ENCODE measurements at regions not wholly inside any gene's neighbourhood (a gene's known extent, or its start where the extent isn't known, plus 50 kb on each side); places are given as distances from the start of the nearest gene placed in this dataset.

- TF ChIP-seq, protein P1, sequence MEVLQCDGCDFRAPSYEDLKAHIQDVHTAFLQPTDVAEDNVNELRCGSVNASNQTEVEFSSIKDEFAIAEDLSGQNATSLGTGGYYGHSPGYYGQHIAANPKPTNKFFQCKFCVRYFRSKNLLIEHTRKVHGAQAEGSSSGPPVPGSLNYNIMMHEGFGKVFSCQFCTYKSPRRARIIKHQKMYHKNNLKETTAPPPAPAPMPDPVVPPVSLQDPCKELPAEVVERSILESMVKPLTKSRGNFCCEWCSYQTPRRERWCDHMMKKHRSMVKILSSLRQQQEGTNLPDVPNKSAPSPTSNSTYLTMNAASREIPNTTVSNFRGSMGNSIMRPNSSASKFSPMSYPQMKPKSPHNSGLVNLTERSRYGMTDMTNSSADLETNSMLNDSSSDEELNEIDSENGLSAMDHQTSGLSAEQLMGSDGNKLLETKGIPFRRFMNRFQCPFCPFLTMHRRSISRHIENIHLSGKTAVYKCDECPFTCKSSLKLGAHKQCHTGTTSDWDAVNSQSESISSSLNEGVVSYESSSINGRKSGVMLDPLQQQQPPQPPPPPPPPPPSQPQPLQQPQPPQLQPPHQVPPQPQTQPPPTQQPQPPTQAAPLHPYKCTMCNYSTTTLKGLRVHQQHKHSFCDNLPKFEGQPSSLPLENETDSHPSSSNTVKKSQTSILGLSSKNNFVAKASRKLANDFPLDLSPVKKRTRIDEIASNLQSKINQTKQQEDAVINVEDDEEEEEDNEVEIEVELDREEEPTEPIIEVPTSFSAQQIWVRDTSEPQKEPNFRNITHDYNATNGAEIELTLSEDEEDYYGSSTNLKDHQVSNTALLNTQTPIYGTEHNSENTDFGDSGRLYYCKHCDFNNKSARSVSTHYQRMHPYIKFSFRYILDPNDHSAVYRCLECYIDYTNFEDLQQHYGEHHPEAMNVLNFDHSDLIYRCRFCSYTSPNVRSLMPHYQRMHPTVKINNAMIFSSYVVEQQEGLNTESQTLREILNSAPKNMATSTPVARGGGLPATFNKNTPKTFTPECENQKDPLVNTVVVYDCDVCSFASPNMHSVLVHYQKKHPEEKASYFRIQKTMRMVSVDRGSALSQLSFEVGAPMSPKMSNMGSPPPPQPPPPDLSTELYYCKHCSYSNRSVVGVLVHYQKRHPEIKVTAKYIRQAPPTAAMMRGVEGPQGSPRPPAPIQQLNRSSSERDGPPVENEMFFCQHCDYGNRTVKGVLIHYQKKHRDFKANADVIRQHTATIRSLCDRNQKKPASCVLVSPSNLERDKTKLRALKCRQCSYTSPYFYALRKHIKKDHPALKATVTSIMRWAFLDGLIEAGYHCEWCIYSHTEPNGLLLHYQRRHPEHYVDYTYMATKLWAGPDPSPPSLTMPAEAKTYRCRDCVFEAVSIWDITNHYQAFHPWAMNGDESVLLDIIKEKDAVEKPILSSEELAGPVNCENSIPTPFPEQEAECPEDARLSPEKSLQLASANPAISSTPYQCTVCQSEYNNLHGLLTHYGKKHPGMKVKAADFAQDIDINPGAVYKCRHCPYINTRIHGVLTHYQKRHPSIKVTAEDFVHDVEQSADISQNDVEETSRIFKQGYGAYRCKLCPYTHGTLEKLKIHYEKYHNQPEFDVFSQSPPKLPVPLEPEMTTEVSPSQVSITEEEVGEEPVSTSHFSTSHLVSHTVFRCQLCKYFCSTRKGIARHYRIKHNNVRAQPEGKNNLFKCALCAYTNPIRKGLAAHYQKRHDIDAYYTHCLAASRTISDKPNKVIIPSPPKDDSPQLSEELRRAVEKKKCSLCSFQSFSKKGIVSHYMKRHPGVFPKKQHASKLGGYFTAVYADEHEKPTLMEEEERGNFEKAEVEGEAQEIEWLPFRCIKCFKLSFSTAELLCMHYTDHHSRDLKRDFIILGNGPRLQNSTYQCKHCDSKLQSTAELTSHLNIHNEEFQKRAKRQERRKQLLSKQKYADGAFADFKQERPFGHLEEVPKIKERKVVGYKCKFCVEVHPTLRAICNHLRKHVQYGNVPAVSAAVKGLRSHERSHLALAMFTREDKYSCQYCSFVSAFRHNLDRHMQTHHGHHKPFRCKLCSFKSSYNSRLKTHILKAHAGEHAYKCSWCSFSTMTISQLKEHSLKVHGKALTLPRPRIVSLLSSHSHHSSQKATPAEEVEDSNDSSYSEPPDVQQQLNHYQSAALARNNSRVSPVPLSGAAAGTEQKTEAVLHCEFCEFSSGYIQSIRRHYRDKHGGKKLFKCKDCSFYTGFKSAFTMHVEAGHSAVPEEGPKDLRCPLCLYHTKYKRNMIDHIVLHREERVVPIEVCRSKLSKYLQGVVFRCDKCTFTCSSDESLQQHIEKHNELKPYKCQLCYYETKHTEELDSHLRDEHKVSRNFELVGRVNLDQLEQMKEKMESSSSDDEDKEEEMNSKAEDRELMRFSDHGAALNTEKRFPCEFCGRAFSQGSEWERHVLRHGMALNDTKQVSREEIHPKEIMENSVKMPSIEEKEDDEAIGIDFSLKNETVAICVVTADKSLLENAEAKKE (CRISPR knock-in tag; IDR thresholded peaks at IDR 0.05) = no peak
- no peak for TF ChIP-seq STAT1 (IDR thresholded peaks at IDR 0.05; ENCODE audit: unreplicated experiment)
- no peak for TF ChIP-seq ZNF114 (CRISPR knock-in tag; IDR thresholded peaks at IDR 0.05)
- TF ChIP-seq ETS1 (IDR thresholded peaks at IDR 0.05) = no peak
- TF ChIP-seq ZNF331 (CRISPR knock-in tag; IDR thresholded peaks at IDR 0.05; ENCODE audit: low read depth) = no peak
These were observed 67.0 kb downstream of the ARF6 start (continued) for GRCh38 chr14:49959822-49960408.

DNA sequence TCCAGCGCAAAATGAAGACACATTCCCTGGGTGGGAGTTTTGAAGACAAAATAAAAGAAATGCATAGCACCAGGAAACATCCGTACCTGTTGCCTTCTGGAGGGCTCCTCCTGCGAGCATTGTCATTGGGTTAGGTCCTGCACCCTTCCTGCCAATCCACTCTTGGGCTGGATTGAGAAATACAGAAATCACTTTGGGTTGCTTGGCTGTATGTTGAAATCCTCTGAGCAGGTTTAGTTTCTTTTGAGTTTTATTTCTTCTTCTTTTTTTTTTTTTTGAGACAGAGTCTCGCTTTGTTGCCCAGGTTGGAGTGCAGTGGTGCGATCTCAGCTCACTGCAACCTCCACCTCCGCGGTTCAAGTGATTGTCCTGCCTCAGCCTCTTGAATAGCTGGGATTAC is 67.6 kb downstream of the ARF6 start:
- Histone ChIP-seq H3K27ac (ENCODE audit: low read depth) (no peak overlapping the region), H3F3A (replicated peaks; ENCODE audit: low read depth) (no peaks in the 10 kb centered on the region), H4K20me1 (replicated peaks; ENCODE audit: insufficient read depth) (no peaks in the 10 kb centered on the region), H3K27me3 (ENCODE audit: insufficient read depth) (no peaks in the 10 kb centered on the region), H3K4me1 (ENCODE audit: insufficient read depth) (peaks cover under 1% of the 10 kb centered on the region; the same call in 1 of the 2 replicates), H2AFZ (peak overlapping the region; percentile 87; the same call in 1 of the 2 replicates), H3K4me2 (no peak overlapping the region), H3K36me3 (ENCODE audit: insufficient read depth) (no peaks in the 10 kb centered on the region), H3K9me2 (ENCODE audit: insufficient read depth) (no peaks in the 10 kb centered on the region), H3K4me3 (no peak overlapping the region), H3K79me2 (replicated peaks; ENCODE audit: insufficient read depth) (no peaks in the 10 kb centered on the region)
- no peak for TF ChIP-seq EZH2phosphoT487 (IDR thresholded peaks at IDR 0.05; ENCODE audit: unreplicated experiment)
- no peak for TF ChIP-seq STAT1 (IDR thresholded peaks at IDR 0.05; ENCODE audit: unreplicated experiment)
- DNase-seq (ENCODE audit: low spot score) = no peak
- peaks cover 1% of the 10 kb centered on the region for H3K27me3 Mint-ChIP-seq (ENCODE audit: insufficient read depth, low read depth, poor library complexity)
- no peak for ATAC-seq
- H3K4me1 Mint-ChIP-seq = peaks cover 11% of the 10 kb centered on the region
- no peaks in the 10 kb centered on the region for H3K9me3 Mint-ChIP-seq
- no peak overlapping the region for H3K27ac Mint-ChIP-seq
- H3K4me3 Mint-ChIP-seq = no peak overlapping the region
- no peaks in the 10 kb centered on the region for H3K36me3 Mint-ChIP-seq (ENCODE audit: low read depth)

Measured in GM23338 (cell line).